HPDE6-E6E7 (cell line): ENCODE measurements at regions not wholly inside any gene's neighbourhood (a gene's known extent, or its start where the extent isn't known, plus 50 kb on each side); places are given as distances from the start of the nearest gene placed in this dataset.

Source experiments
- DNase-seq: peaks from one replicate; pipeline ENCODE4 v3.0.0; 2011; ENCODE audit warnings: missing footprints; ENCODE audit errors: extremely low spot score

GRCh38 chr16:5551909-5552308, 454.3 kb upstream of the EEF2KMT start:
- no peak for DNase-seq

- no peak for DNase-seq
Observed at GRCh38 chr16:5549802-5550201, 452.2 kb upstream of the EEF2KMT start.

- no peak for DNase-seq
Observed at GRCh38 chr16:5541356-5541755, 443.8 kb upstream of the EEF2KMT start.

GRCh38 chr16:5537347-5537746, 439.8 kb upstream of the EEF2KMT start:
- no peak for DNase-seq

- no peak for DNase-seq
Observed at GRCh38 chr16:5533321-5533888, 435.8 kb upstream of the EEF2KMT start.

GRCh38 chr16:5527817-5528216, 430.2 kb upstream of the EEF2KMT start:
- DNase-seq = no peak

GRCh38 chr16:5526826-5527225, 429.2 kb upstream of the EEF2KMT start:
- no peak for DNase-seq

- DNase-seq = no peak
Observed at GRCh38 chr16:5523829-5524228, 426.2 kb upstream of the EEF2KMT start.

- DNase-seq = no peak
Observed at GRCh38 chr16:5516115-5516514, 418.5 kb upstream of the EEF2KMT start.

GRCh38 chr16:5512014-5512413, 414.4 kb upstream of the EEF2KMT start:
- DNase-seq = no peak

GRCh38 chr16:5510819-5511370, 413.3 kb upstream of the EEF2KMT start:
- DNase-seq = no peak

GRCh38 chr16:5509794-5510193, 412.2 kb upstream of the EEF2KMT start:
- no peak for DNase-seq

GRCh38 chr16:5509336-5509735, 411.7 kb upstream of the EEF2KMT start:
- no peak for DNase-seq

- DNase-seq = no peak
Observed at GRCh38 chr16:5508371-5508770, 410.8 kb upstream of the EEF2KMT start.

GRCh38 chr16:5506021-5506420, 408.4 kb upstream of the EEF2KMT start:
- no peak for DNase-seq

- DNase-seq = no peak
Observed at GRCh38 chr16:5505091-5505887, 407.7 kb upstream of the EEF2KMT start.

GRCh38 chr16:5504064-5504781, 406.6 kb upstream of the EEF2KMT start:
- DNase-seq = no peak

GRCh38 chr16:5502944-5503343, 405.3 kb upstream of the EEF2KMT start:
- no peak for DNase-seq

GRCh38 chr16:5502467-5502869, 404.9 kb upstream of the EEF2KMT start:
- no peak for DNase-seq

GRCh38 chr16:5500526-5500925, 402.9 kb upstream of the EEF2KMT start:
- no peak for DNase-seq

GRCh38 chr16:5498562-5498961, 401.0 kb upstream of the EEF2KMT start:
- DNase-seq = no peak

- no peak for DNase-seq
Observed at GRCh38 chr16:5496013-5496412, 398.4 kb upstream of the EEF2KMT start.

GRCh38 chr16:5490499-5490898, 392.9 kb upstream of the EEF2KMT start:
- DNase-seq = no peak
